ENCODE measurements at regions not wholly inside any gene's neighbourhood (a gene's known extent, or its start where the extent isn't known, plus 50 kb on each side); places are given as distances from the start of the nearest gene placed in this dataset.

DNA sequence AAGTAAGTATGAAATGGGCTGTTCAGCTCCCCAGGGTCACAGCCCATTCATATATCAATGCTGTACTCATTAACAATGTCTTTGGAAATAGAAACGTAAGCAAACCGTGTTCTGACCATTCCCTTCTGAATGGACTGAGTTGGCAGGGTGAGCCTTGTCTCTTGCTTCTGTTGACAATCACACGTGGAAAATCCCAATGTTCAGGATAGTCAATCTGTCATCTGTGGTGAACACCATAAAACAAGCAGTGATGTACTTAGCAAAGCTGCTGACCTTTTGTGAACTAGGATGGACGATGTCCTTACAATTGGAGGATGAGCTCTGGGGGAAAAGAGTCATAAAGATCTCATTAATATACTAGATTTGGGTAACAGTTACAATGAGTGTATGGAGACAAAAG, 109.6 kb upstream of the PAQR3 start:
- Mint-ChIP-seq H3K4me1 (ENCODE audit: low read depth) (no peaks in the 10 kb centered on the region), H3K27me3 (ENCODE audit: insufficient read depth) (peaks cover 3% of the 10 kb centered on the region), H3K4me3 (no peak overlapping the region), H3K36me3 (ENCODE audit: low read depth) (no peaks in the 10 kb centered on the region), H3K27ac (no peak overlapping the region), H3K9me3 (no peaks in the 10 kb centered on the region)
- intact Hi-C loops (cut with micrococcal nuclease) = loop anchor here (10.0 kb wide), 1 partner anchor 1166 kb away; no protein-coding TSS in a partner anchor
- DNase-seq (ENCODE audit: low spot score) = no peak

DNA sequence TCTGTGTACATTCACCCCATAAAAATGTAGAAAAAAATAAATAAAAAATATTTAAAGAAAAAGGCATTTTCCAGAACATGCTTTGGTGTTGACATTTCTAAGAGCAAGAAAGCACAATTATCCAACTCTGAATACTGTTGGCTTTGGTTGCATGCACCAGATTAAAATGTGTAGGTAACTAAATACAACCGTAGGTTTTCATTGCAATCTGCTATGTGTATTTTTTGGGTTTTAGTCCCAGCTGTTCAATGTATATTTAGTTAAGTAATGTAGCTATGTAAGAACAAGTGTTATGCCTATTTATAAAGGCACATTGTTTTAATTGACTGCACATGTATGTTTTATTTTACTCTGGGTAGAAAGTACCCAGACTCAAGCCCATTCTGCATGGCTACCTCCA, 108.1 kb upstream of the PAQR3 start:
- no peak for DNase-seq (ENCODE audit: low spot score)
- peaks cover 2% of the 10 kb centered on the region for H3K27me3 Mint-ChIP-seq (ENCODE audit: insufficient read depth)
- no peaks in the 10 kb centered on the region for H3K4me1 Mint-ChIP-seq (ENCODE audit: low read depth)
- H3K4me3 Mint-ChIP-seq = no peak overlapping the region
- no peaks in the 10 kb centered on the region for H3K9me3 Mint-ChIP-seq
- no peaks in the 10 kb centered on the region for H3K36me3 Mint-ChIP-seq (ENCODE audit: low read depth)
- intact Hi-C loops (cut with micrococcal nuclease) = loop anchor here (10.0 kb wide), 1 partner anchor 1167 kb away; no protein-coding TSS in a partner anchor
- no peak overlapping the region for H3K27ac Mint-ChIP-seq

DNA sequence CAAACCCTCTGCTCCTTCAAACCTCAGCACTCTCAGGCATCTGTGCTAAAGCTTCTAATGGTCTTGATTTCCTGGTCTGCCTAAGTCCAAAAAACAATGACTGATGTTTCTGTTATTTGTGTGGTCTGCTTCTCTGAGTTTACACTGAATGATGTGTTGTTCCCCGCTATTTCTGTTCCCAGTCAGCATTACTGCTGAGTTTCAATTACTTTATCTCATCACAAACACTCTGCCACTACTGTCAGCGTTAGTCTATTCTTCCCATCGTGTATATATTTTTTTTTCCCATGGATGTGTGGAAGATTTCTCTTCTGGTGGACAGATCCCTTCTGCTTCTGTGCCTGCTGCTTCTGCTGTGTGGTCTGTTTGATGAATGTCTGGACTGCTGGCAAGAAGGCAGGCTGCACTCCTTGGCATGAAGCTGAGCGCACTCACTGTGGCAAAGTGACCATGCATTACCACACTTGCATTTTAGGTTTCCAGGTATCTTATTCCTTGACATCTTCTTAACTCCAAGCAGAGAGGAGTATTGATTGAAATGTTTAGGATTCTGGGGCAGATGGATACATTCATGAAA, 106.9 kb upstream of the PAQR3 start:
- no peaks in the 10 kb centered on the region for H3K9me3 Mint-ChIP-seq
- H3K27ac Mint-ChIP-seq = no peak overlapping the region
- no peaks in the 10 kb centered on the region for H3K36me3 Mint-ChIP-seq (ENCODE audit: low read depth)
- intact Hi-C loops (cut with micrococcal nuclease) = loop anchor here (10.0 kb wide), 1 partner anchor 1169 kb away; no protein-coding TSS in a partner anchor
- H3K4me1 Mint-ChIP-seq (ENCODE audit: low read depth) = no peaks in the 10 kb centered on the region
- no peak for DNase-seq (ENCODE audit: low spot score)
- H3K4me3 Mint-ChIP-seq = no peak overlapping the region
- peaks cover 2% of the 10 kb centered on the region for H3K27me3 Mint-ChIP-seq (ENCODE audit: insufficient read depth)

DNA sequence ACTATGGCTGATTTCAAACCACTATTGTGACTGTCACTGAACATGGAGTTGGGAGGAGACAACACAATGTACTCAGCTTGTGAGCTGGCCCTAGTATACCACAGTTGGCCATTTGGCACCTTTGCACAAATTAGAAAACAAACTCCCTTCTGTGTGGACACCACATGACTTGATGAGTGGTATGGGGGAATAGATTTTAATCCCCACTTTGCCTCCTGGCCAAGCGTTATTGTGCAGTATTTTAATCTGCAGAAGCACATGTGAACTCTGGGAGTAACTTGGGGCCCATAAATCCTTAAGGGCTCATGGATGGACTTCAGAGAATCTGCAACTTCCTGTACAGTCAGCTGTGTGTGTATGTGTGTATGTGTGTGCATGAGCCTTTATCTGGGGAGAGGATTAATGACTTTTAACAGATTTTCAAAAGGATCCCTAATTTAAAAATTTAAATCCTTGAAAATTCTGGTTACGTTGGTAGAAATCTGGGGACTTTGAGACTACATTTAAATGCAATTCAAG, 105.0 kb upstream of the PAQR3 start:
- peaks cover 2% of the 10 kb centered on the region for H3K27me3 Mint-ChIP-seq (ENCODE audit: insufficient read depth)
- no peaks in the 10 kb centered on the region for H3K9me3 Mint-ChIP-seq
- no peak overlapping the region for H3K4me3 Mint-ChIP-seq
- intact Hi-C loops (cut with micrococcal nuclease) = loop anchor here (10.0 kb wide), 1 partner anchor 1171 kb away; no protein-coding TSS in a partner anchor
- no peak overlapping the region for H3K27ac Mint-ChIP-seq
- no peaks in the 10 kb centered on the region for H3K4me1 Mint-ChIP-seq (ENCODE audit: low read depth)
- DNase-seq (ENCODE audit: low spot score) = no peak
- H3K36me3 Mint-ChIP-seq (ENCODE audit: low read depth) = no peaks in the 10 kb centered on the region

DNA sequence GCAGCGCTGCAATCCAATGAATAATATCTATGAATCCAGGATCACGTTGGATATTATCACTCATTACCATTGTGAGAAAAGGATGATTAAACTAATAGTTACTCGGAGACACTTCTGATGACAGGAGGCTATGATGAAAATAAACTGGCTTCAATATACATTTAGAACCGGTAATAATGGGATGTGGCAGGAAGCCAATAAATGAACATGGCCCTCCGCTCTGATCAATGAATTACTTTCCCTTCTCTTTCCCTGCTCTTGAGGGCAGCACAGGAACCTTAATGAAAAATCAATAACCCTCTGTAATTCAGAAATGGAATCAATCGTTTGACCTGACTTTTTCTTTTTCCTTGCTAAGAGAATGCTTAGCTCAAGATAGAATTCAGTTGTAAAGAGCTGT, 103.9 kb upstream of the PAQR3 start:
- Mint-ChIP-seq H3K9me3 (no peaks in the 10 kb centered on the region), H3K4me3 (no peak overlapping the region), H3K4me1 (ENCODE audit: low read depth) (no peaks in the 10 kb centered on the region), H3K27me3 (ENCODE audit: insufficient read depth) (peaks cover 2% of the 10 kb centered on the region), H3K27ac (no peak overlapping the region), H3K36me3 (ENCODE audit: low read depth) (no peaks in the 10 kb centered on the region)
- no peak for DNase-seq (ENCODE audit: low spot score)
- intact Hi-C loops (cut with micrococcal nuclease) = loop anchor here (10.0 kb wide), 1 partner anchor 1172 kb away; no protein-coding TSS in a partner anchor

DNA sequence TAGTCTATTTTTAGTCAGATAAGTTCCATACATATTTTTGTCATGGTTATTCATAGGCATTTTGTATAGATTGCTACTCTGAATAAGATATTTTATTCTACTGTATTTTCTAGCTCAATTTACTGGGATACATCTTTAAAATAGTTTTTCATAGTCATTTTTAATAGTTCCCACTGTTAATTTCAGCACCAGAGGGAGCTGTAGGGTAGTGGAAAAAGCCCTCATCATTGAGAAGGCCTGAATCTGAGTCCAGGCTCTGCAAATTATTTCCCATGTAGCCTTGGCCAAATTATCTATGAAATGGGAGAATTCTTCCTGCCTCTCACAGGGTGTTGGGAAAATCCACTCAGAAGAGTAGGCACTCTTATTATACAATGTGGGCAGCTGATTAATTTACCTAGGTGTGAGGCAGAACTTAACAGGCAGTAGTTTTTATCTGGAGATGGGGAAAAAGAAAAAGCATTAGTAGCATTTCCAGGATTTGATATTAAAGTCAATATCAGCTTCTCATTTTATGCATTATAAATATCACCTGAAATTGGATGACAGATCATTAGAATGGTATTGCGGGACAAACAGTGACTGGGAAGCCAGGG, 102.9 kb upstream of the PAQR3 start:
- intact Hi-C loops (cut with micrococcal nuclease) = loop anchor here (10.0 kb wide), 1 partner anchor 1173 kb away; no protein-coding TSS in a partner anchor
- H3K27me3 Mint-ChIP-seq (ENCODE audit: insufficient read depth) = peaks cover 2% of the 10 kb centered on the region
- H3K9me3 Mint-ChIP-seq = no peaks in the 10 kb centered on the region
- no peak overlapping the region for H3K4me3 Mint-ChIP-seq
- no peak overlapping the region for H3K27ac Mint-ChIP-seq
- H3K36me3 Mint-ChIP-seq (ENCODE audit: low read depth) = no peaks in the 10 kb centered on the region
- no peaks in the 10 kb centered on the region for H3K4me1 Mint-ChIP-seq (ENCODE audit: low read depth)
- DNase-seq (ENCODE audit: low spot score) = no peak

DNA sequence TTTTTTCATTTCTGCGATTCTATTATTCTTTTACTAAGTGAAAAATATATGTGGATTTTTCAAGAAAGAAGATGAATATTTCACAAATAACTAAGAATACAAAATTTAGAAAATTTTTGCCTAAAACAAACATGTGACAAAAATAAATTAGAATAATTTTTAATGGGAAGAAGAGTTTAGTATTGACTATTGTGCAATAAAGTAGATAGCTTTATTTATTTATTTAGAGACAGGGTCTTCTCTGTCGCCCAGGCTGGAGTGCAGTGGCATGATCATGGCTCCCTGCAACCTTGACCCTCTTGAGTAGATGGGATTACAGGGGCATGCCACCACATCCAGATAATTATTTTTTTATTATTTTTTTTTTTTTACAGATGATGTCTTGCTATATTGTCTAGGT, 95.3 kb upstream of the PAQR3 start:
- H3K4me3 Mint-ChIP-seq = no peak overlapping the region
- H3K36me3 Mint-ChIP-seq (ENCODE audit: low read depth) = no peaks in the 10 kb centered on the region
- H3K27ac Mint-ChIP-seq = no peak overlapping the region
- no peaks in the 10 kb centered on the region for H3K4me1 Mint-ChIP-seq (ENCODE audit: low read depth)
- H3K9me3 Mint-ChIP-seq = no peaks in the 10 kb centered on the region
- peaks cover 5% of the 10 kb centered on the region for H3K27me3 Mint-ChIP-seq (ENCODE audit: insufficient read depth)
- intact Hi-C loops (cut with micrococcal nuclease) = no loop called here
- no peak for DNase-seq (ENCODE audit: low spot score)

DNA sequence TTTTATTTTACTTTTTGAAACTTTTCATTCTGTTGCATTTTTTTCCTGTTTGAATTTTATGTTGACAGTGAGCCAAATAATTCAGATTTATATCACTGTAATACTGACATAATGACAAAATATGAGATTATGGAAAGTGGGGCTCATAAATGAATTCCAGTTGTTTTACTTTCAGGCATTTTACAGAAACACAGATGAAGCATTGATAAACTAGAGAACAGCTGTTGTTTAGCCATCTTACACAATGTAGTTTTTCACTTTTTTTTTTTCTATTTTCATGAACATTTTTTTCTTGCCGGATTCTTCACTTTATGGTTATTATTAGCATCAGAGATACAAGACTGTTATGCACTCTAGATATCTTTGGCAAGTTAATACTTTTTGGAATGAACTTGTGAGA, 91.7 kb upstream of the PAQR3 start:
- Mint-ChIP-seq H3K4me1 (ENCODE audit: low read depth) (no peaks in the 10 kb centered on the region), H3K27ac (no peak overlapping the region), H3K36me3 (ENCODE audit: low read depth) (no peaks in the 10 kb centered on the region), H3K9me3 (no peaks in the 10 kb centered on the region), H3K4me3 (no peak overlapping the region), H3K27me3 (ENCODE audit: insufficient read depth) (peaks cover 5% of the 10 kb centered on the region)
- intact Hi-C loops (cut with micrococcal nuclease) = no loop called here
- no peak for DNase-seq (ENCODE audit: low spot score)

DNA sequence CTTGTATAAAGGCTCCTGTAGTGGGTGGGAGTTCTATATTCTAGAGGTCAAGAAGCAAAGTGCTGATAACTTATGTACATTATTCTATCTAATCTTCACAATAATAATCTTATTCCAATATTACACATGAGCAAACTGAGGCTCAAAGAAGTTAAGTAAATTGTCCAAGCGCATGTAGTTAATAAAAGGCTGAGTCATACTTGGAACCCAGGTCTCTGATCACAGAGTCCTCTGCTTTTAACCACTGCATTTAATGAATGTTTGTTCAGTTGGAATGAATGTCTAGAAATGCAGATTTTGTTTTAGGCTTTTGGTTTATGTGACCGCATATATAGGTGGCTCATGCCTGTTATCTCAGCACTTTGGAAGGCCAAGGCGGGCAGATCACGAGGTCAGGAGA, 88.4 kb upstream of the PAQR3 start:
- H3K27ac Mint-ChIP-seq = no peak overlapping the region
- H3K36me3 Mint-ChIP-seq (ENCODE audit: low read depth) = no peaks in the 10 kb centered on the region
- DNase-seq (ENCODE audit: low spot score) = no peak
- peaks cover 5% of the 10 kb centered on the region for H3K27me3 Mint-ChIP-seq (ENCODE audit: insufficient read depth)
- intact Hi-C loops (cut with micrococcal nuclease) = no loop called here
- H3K4me3 Mint-ChIP-seq = no peak overlapping the region
- no peaks in the 10 kb centered on the region for H3K4me1 Mint-ChIP-seq (ENCODE audit: low read depth)
- H3K9me3 Mint-ChIP-seq = no peaks in the 10 kb centered on the region

DNA sequence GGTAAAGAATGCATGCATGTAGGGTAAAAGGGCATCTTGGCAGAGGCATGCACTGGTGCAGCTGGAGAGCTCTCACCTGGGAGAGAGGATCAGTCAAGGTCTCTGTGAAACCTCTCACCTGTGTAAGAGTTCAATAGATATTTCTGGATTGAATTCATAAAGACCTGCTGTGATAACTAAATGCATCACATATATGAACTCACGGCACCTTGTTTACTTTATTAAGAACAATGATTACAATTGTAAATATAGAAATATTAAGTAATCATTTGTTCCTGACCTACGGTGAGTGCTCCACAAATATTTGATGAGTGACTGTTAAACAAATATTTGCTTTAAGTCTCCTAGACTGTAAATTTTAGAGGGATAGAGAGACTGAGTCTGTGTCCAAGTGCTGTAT, 85.9 kb upstream of the PAQR3 start:
- Mint-ChIP-seq H3K4me3 (no peak overlapping the region), H3K4me1 (ENCODE audit: low read depth) (no peaks in the 10 kb centered on the region), H3K9me3 (no peaks in the 10 kb centered on the region), H3K27ac (no peak overlapping the region), H3K36me3 (ENCODE audit: low read depth) (no peaks in the 10 kb centered on the region), H3K27me3 (ENCODE audit: insufficient read depth) (peaks cover 1% of the 10 kb centered on the region)
- intact Hi-C loops (cut with micrococcal nuclease) = no loop called here
- DNase-seq (ENCODE audit: low spot score) = no peak

DNA sequence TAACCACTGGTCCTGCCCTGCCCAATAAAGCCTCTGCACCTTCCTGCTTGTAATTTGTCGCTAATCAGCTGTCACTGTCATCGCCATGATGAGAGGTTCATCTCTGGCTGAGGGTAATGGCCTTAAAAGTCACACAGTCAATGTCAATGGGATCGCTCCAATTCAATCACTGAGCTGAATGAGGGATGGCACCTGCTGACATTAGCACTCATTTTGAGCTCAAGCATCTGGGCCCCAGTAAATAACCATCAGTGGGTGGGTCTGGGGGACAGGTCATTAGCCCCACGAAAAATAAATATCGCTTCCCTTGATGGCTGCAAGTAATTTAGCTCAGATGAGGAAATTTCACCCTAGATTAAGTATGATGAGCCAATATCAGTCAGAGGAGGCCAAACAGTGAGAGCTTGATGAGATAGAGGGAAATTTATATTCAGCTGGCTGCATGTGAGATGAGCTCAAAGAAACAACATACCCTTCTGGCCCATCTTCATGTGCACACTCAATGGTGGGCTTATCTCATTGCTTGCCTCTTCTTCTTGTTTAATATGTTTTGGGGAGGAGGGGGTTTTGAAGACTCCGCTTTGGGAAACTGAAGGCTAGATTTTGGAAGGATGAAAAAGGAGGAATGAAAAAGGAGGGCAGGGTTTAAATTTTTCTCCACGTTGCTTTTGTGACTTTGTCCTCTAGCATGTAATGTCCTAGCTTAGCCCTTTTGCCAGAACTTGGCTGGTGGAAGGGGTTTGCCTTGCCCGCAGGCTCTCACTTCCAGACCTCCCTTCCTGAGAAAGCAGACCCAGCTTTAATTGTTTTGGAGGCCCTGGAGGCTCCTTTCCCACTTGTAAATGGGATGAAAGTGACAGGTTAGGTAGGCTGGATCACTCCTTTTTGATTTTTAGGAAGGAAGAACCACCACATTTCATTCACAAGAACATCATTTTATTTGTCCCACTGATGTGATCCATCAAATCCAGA, 84.8 kb upstream of the PAQR3 start:
- Mint-ChIP-seq H3K4me1 (ENCODE audit: low read depth) (no peaks in the 10 kb centered on the region), H3K27ac (no peak overlapping the region), H3K36me3 (ENCODE audit: low read depth) (no peaks in the 10 kb centered on the region), H3K27me3 (ENCODE audit: insufficient read depth) (peaks cover under 1% of the 10 kb centered on the region), H3K9me3 (no peaks in the 10 kb centered on the region), H3K4me3 (no peak overlapping the region)
- intact Hi-C loops (cut with micrococcal nuclease) = no loop called here
- DNase-seq (ENCODE audit: low spot score) = no peak

DNA sequence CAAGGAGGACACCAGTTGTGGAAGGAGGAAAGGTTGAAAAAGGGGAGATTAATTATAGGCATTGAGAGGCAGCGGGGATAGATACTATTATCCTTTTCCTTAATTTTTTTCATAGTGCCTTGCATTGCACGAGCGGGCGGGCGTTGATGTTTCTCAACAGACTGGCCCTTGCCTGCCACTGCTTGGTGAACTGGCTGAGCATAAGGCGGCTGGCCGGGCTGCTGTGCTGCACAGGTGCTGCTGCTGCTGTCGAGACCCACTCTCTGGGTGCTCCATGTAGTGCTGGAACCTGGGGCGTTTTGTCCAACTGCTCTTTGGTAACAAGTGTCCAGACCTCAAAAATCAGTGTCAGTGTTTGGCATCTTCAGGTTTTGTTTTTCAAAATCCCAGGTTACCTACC, 83.3 kb upstream of the PAQR3 start:
- Mint-ChIP-seq H3K4me3 (no peak overlapping the region), H3K9me3 (no peaks in the 10 kb centered on the region), H3K36me3 (ENCODE audit: low read depth) (no peaks in the 10 kb centered on the region)

DNA sequence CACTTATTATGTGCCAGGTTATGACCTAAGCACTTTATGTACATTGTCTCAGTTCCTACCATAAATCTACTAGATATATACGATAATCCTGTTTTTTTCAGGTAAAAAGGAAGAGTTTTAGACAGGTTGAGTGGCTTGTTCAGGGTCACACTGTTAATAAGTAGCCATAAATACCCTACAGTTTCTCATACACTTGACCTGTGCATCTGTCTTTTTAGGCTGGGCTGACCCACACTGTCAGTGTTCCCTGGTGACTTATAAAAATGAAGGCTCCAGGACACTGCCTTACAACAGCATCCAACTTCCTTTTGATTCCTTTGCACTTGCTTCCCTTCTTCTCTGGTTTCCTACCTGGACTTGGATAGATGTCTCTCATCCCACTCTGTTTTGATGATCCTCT, 78.2 kb upstream of the PAQR3 start:
- no peak for DNase-seq (ENCODE audit: low spot score)
- no peak overlapping the region for H3K27ac Mint-ChIP-seq
- H3K36me3 Mint-ChIP-seq (ENCODE audit: low read depth) = no peaks in the 10 kb centered on the region
- H3K9me3 Mint-ChIP-seq = no peaks in the 10 kb centered on the region
- intact Hi-C loops (cut with micrococcal nuclease) = no loop called here
- H3K4me1 Mint-ChIP-seq (ENCODE audit: low read depth) = no peaks in the 10 kb centered on the region
- H3K4me3 Mint-ChIP-seq = no peak overlapping the region
- H3K27me3 Mint-ChIP-seq (ENCODE audit: insufficient read depth) = peaks cover 4% of the 10 kb centered on the region

More for the DNA sequence above, 83.3 kb upstream of the PAQR3 start:
- Mint-ChIP-seq H3K27ac (no peak overlapping the region), H3K4me1 (ENCODE audit: low read depth) (no peaks in the 10 kb centered on the region), H3K27me3 (ENCODE audit: insufficient read depth) (peaks cover 2% of the 10 kb centered on the region)
- intact Hi-C loops (cut with micrococcal nuclease) = no loop called here
- DNase-seq (ENCODE audit: low spot score) = no peak
